Activated CD4-positive, alpha-beta T cell treated with anti-CD3 and anti-CD28 coated beads for 36 hours (primary cell): ENCODE measurements at regions not wholly inside any gene's neighbourhood (a gene's known extent, or its start where the extent isn't known, plus 50 kb on each side); places are given as distances from the start of the nearest gene placed in this dataset.
A peak's percentile ranks its signal among the peaks of the same experiment; 100 is the strongest.

Source experiments
- ATAC-seq: fragments of 200-7000 bp; cut with Tn5 transposase; one replicate; pipeline ENCODE4 v1.10.0; 2021; ENCODE audit warnings: mild to moderate bottlenecking, moderate library complexity
- CTCF ChIA-PET: fragments of 350-600 bp; sonication (Branson Sonifier 250); formaldehyde crosslinking; loops from one replicate; lab custom pipeline; 2021; ENCODE audit warnings: antibody characterized with exemption; lab: Charles Lee
- POLR2A ChIA-PET: fragments of 350-600 bp; sonication (Branson Sonifier 250); formaldehyde crosslinking; loops from one replicate; lab custom pipeline; 2021; ENCODE audit warnings: antibody characterized with exemption, inconsistent platforms; lab: Charles Lee
- DNase-seq: peaks from one replicate; pipeline ENCODE4 v3.0.0-alpha.2; 2020
- H3K27ac Mint-ChIP-seq: one replicate; pipeline ENCODE4 v1.8.0; 2021; ENCODE audit warnings: mixed read lengths
- H3K27me3 Mint-ChIP-seq: one replicate; pipeline ENCODE4 v1.8.0; 2021; ENCODE audit warnings: mixed read lengths
- H3K36me3 Mint-ChIP-seq: one replicate; pipeline ENCODE4 v1.8.0; 2021; ENCODE audit warnings: low read depth, mixed read lengths
- H3K4me1 Mint-ChIP-seq: one replicate; pipeline ENCODE4 v1.8.0; 2021; ENCODE audit warnings: mixed read lengths
- H3K4me3 Mint-ChIP-seq: one replicate; pipeline ENCODE4 v1.8.0; 2021; ENCODE audit warnings: mild to moderate bottlenecking, moderate library complexity, mixed read lengths
- H3K9me3 Mint-ChIP-seq: one replicate; pipeline ENCODE4 v1.8.0; 2021; ENCODE audit warnings: low read depth, mixed read lengths
- intact Hi-C, 2 experiments: fragments of 100-400 bp; cut with DNase I in 1 of 2; cut with micrococcal nuclease in 1 of 2; formaldehyde crosslinking; loops; one replicate each; pipeline versions ENCODE4 v1.14.2 to v1.15.1; 2022 to 2024; cut with DNase I, micrococcal nuclease

- Mint-ChIP-seq H3K9me3 (no peaks in the 10 kb centered on the region), H3K4me1 (peaks cover 29% of the 10 kb centered on the region), H3K4me3 (no peak overlapping the region), H3K36me3 (no peaks in the 10 kb centered on the region), H3K27me3 (peaks cover 4% of the 10 kb centered on the region), H3K27ac (no peak overlapping the region)
- CTCF ChIA-PET = interaction anchor here (0.5 to 0.6 kb wide), 3 partner anchors 102 to 1452 kb away, joined by 3 read pairs; no protein-coding TSS in a partner anchor
- intact Hi-C loops = no loop called here
- POLR2A ChIA-PET = no interaction called here
- ATAC-seq (peak; percentile 39), DNase-seq (no peak)
These were observed 250.9 kb downstream of the DSEL start for GRCh38 chr18:67265464-67266245.

DNA sequence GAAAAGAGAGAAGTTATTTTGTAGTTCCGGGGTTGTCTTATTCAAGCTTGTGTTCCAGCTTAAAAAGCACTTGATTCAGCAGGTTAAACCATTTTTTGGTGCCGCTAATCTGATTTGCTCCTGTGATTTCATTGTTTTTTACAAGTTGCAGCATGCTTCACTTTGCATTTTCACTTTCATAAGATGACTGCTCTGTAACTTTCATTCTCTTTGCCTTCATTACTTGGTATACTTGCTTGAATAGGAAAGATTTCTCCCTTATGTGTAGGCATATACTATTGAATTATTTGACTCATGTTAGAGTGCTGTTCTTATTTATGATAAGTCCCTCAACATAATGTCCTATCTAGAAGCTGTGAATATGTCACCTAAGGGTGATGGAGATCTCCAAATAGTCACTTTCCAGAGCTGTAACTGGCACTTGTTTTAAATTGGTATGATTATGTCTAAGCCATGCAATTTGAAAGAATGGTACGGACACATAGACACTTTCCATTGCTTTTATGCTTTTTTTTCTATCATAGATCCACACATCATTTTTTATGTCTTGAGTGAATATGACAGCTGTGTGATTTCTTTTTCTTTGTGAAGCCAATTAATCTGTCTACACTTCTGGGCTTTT is 254.5 kb downstream of the DSEL start:
- intact Hi-C loops = no loop called here
- Mint-ChIP-seq H3K4me1 (peaks cover 23% of the 10 kb centered on the region), H3K36me3 (no peaks in the 10 kb centered on the region), H3K27me3 (no peaks in the 10 kb centered on the region), H3K27ac (no peak overlapping the region), H3K9me3 (no peaks in the 10 kb centered on the region), H3K4me3 (no peak overlapping the region)
- POLR2A ChIA-PET = no interaction called here
- CTCF ChIA-PET = interaction anchor here (0.7 to 0.8 kb wide), 2 partner anchors 40 to 159 kb away, joined by 3 to 4 read pairs; no protein-coding TSS in a partner anchor
- ATAC-seq (peak; percentile 55), DNase-seq (no peak)

GRCh38 chr18:67260841-67261240 is 255.7 kb downstream of the DSEL start:
- ATAC-seq (peak; percentile 9), DNase-seq (no peak)
- H3K27me3 Mint-ChIP-seq = no peaks in the 10 kb centered on the region
- no peaks in the 10 kb centered on the region for H3K9me3 Mint-ChIP-seq
- peaks cover 15% of the 10 kb centered on the region for H3K4me1 Mint-ChIP-seq
- no peak overlapping the region for H3K27ac Mint-ChIP-seq
- ChIA-PET CTCF (no interaction called here), POLR2A (no interaction called here)
- no peak overlapping the region for H3K4me3 Mint-ChIP-seq
- intact Hi-C loops = no loop called here
- H3K36me3 Mint-ChIP-seq = no peaks in the 10 kb centered on the region

DNA sequence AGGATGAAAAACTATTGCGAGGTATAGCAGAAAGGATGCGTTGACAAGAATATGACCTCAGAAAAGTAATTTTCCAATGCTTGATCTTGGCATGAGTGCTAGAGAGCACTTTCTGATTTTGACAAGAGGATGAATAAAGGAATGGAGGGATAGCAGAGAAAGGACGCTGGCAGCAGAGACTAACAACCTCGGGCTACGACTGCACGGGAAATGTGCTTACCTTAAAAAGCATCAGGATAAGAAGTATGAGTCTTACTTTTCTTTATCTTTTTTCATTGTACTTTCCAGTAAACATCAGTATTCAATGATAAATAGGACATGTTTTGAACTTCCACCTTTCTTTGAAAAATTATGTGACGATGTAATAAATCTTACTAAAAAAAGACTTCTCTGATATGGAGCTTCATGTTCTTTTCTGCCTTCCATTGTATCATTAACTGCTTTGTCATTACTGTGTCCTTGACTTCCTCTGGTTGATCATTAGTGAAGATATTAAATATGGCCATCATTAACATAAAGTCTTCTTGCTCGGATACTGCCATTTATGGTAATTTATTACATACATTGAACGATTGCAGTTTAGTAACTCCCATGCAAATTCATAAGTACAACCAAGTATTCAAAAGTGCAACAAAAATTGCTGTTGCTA is 265.6 kb downstream of the DSEL start:
- ChIA-PET CTCF (no interaction called here), POLR2A (no interaction called here)
- intact Hi-C loops = no loop called here
- no peaks in the 10 kb centered on the region for H3K4me1 Mint-ChIP-seq
- ATAC-seq = no peak
- no peak overlapping the region for H3K4me3 Mint-ChIP-seq
- no peak for DNase-seq
- no peaks in the 10 kb centered on the region for H3K27me3 Mint-ChIP-seq
- no peaks in the 10 kb centered on the region for H3K9me3 Mint-ChIP-seq
- H3K27ac Mint-ChIP-seq = no peak overlapping the region
- H3K36me3 Mint-ChIP-seq = no peaks in the 10 kb centered on the region

GRCh38 chr18:67243799-67244587 is 272.5 kb downstream of the DSEL start:
- Mint-ChIP-seq H3K27me3 (no peaks in the 10 kb centered on the region), H3K9me3 (no peaks in the 10 kb centered on the region), H3K36me3 (no peaks in the 10 kb centered on the region), H3K4me3 (peak overlapping the region; percentile 59), H3K4me1 (peaks cover 23% of the 10 kb centered on the region), H3K27ac (peak overlapping the region; percentile 87)
- intact Hi-C loops = no loop called here
- no peak for DNase-seq
- ChIA-PET CTCF (no interaction called here), POLR2A (no interaction called here)
- peak; percentile 51 for ATAC-seq

DNA sequence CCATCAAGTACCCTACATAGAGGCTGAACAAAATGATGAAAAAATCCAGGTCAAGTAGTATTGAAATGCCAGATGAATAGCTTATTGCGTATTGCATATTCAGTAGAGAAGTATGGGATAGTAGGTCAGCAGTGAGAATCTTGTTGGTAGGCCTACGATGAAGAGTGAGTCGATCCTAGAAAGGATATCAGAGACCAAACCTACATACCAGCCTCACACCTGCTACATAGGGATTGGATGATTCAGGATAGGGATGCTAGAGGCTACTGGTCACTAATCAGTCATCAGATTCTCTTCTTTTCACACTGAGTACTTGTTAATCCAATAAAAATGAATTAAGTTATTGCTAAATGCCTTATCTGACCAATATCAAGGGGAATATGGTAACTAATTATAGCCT is 274.5 kb downstream of the DSEL start:
- H3K27ac Mint-ChIP-seq = no peak overlapping the region
- H3K4me1 Mint-ChIP-seq = peaks cover 23% of the 10 kb centered on the region
- no peaks in the 10 kb centered on the region for H3K27me3 Mint-ChIP-seq
- ChIA-PET POLR2A (no interaction called here), CTCF (no interaction called here)
- H3K4me3 Mint-ChIP-seq = no peak overlapping the region
- ATAC-seq (no peak), DNase-seq (no peak)
- H3K36me3 Mint-ChIP-seq = no peaks in the 10 kb centered on the region
- no peaks in the 10 kb centered on the region for H3K9me3 Mint-ChIP-seq
- intact Hi-C loops = no loop called here

DNA sequence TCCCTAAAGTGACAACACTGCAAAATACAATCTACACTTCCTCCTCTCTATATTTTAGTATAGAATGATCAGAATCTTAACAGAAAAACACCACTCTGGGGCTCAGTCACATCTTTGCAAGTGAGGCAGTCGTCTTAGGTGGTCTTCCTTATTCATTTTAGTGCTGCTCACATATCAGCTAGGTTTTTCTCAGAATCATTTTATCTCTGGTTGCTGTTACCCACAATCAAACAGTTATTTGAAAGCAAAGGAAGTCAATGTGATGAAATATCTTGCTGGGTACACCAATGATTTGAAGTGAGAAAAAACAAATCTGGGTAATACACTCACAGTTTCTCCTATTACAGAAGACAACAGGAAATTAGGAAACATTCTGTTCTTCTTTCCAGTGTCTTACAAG is 275.2 kb downstream of the DSEL start:
- H3K4me1 Mint-ChIP-seq = peaks cover 23% of the 10 kb centered on the region
- CTCF ChIA-PET = no interaction called here
- DNase-seq (no peak), ATAC-seq (no peak)
- POLR2A ChIA-PET = no interaction called here
- no peaks in the 10 kb centered on the region for H3K27me3 Mint-ChIP-seq
- H3K27ac Mint-ChIP-seq = no peak overlapping the region
- no peak overlapping the region for H3K4me3 Mint-ChIP-seq
- no peaks in the 10 kb centered on the region for H3K36me3 Mint-ChIP-seq
- no peaks in the 10 kb centered on the region for H3K9me3 Mint-ChIP-seq
- intact Hi-C loops = no loop called here

DNA sequence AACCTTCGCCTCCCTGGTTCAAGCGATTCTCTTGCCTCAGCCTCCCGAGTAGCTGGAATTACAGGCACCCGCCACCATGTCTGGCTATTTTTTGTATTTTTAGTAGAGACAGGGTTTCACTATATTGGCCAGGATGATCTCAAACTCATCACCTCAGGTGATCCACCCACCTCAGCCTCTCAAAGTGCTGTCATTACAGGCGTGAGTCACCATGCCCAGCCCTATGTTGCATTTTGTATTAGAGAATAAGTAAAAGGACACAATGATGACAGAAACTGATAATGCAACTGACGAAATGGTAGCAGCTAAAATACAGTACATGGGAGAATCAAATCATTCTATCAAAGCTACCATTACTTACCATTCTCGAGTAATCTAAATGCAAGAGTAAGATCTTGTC is 276.7 kb downstream of the DSEL start:
- DNase-seq (peak; percentile 22), ATAC-seq (peak; percentile 44)
- intact Hi-C loops = no loop called here
- no peaks in the 10 kb centered on the region for H3K36me3 Mint-ChIP-seq
- ChIA-PET POLR2A (no interaction called here), CTCF (no interaction called here)
- no peak overlapping the region for H3K27ac Mint-ChIP-seq
- no peaks in the 10 kb centered on the region for H3K27me3 Mint-ChIP-seq
- H3K9me3 Mint-ChIP-seq = no peaks in the 10 kb centered on the region
- peaks cover 23% of the 10 kb centered on the region for H3K4me1 Mint-ChIP-seq
- H3K4me3 Mint-ChIP-seq = no peak overlapping the region

DNA sequence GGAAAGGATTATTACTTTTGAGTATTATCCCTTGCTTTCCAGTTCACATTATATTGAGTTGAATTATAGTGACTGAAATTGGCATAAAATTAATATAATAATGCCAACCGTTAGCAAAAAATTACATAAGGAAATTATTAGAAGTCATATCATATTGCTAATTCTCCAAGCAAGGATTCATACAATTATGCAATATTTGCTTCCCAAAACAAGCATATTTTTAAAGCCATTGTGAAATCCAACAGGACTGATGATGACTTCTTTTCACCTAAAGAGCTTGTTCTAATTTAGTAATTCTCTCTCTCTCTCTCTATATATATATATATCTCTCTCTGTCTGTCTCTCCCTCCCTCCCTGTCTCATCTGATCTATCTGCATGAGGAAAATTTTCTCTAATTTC is 283.5 kb downstream of the DSEL start:
- ChIA-PET CTCF (interaction anchor here (1.0 to 1.5 kb wide), 3 partner anchors 11 to 16 kb away, joined by 3 to 5 read pairs (median 3); no protein-coding TSS in a partner anchor), POLR2A (no interaction called here)
- no peaks in the 10 kb centered on the region for H3K36me3 Mint-ChIP-seq
- H3K9me3 Mint-ChIP-seq = no peaks in the 10 kb centered on the region
- H3K27ac Mint-ChIP-seq = no peak overlapping the region
- H3K4me1 Mint-ChIP-seq = no peaks in the 10 kb centered on the region
- intact Hi-C loops = no loop called here
- peaks cover 2% of the 10 kb centered on the region for H3K27me3 Mint-ChIP-seq
- no peak overlapping the region for H3K4me3 Mint-ChIP-seq
- DNase-seq = no peak
- ATAC-seq = no peak

DNA sequence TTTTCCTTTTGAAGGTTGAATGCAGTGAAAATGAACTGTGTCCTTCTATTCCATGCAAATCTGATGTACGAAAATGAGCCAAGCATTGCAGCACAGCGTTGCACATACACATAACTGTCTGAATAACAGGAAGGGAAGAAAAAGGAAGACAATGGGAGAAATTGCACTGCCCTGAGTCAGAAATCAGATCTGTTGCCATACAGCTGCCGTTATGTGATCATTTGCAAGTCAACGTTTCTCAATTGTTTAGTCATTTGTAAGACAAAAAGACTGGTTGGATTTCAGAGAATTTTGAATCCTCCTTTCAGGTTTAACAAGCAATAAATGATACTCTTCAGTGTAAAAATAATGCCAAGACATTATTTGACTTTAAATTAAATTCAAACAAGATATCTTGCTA is 284.1 kb downstream of the DSEL start:
- no peaks in the 10 kb centered on the region for H3K36me3 Mint-ChIP-seq
- no peak for ATAC-seq
- intact Hi-C loops = no loop called here
- no peaks in the 10 kb centered on the region for H3K4me1 Mint-ChIP-seq
- no peak overlapping the region for H3K4me3 Mint-ChIP-seq
- POLR2A ChIA-PET = no interaction called here
- H3K9me3 Mint-ChIP-seq = no peaks in the 10 kb centered on the region
- DNase-seq = no peak
- CTCF ChIA-PET = interaction anchor here (0.6 to 1.5 kb wide), 3 partner anchors 11 to 151 kb away, joined by 3 to 5 read pairs (median 3); no protein-coding TSS in a partner anchor
- peaks cover 2% of the 10 kb centered on the region for H3K27me3 Mint-ChIP-seq
- no peak overlapping the region for H3K27ac Mint-ChIP-seq

DNA sequence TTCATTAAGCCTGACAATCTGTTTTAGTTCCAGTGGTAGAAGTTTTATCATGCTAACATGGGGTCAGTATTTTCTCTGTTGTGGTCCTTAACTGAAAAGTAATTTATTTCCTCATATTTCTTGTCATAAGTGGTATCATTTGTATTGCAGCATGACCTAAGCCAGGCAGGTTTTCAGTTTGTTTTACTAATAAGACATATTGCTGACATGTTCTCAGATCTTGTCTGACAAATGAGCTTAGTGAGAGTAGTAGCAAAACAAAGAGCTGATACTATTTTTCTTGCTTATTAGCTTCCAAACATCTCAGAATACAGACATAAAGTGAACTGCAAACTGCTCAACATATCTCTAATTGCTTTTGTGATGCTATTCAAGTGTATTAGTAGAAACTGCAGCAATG is 293.6 kb downstream of the DSEL start:
- peaks cover 2% of the 10 kb centered on the region for H3K27me3 Mint-ChIP-seq
- no peaks in the 10 kb centered on the region for H3K4me1 Mint-ChIP-seq
- ChIA-PET POLR2A (no interaction called here), CTCF (no interaction called here)
- H3K36me3 Mint-ChIP-seq = no peaks in the 10 kb centered on the region
- H3K9me3 Mint-ChIP-seq = no peaks in the 10 kb centered on the region
- H3K4me3 Mint-ChIP-seq = no peak overlapping the region
- H3K27ac Mint-ChIP-seq = no peak overlapping the region
- intact Hi-C loops = no loop called here
- ATAC-seq (no peak), DNase-seq (no peak)
